ENCODE measurements at regions not wholly inside any gene's neighbourhood (a gene's known extent, or its start where the extent isn't known, plus 50 kb on each side); places are given as distances from the start of the nearest gene placed in this dataset.
A peak's percentile ranks its signal among the peaks of the same experiment; 100 is the strongest.

DNA sequence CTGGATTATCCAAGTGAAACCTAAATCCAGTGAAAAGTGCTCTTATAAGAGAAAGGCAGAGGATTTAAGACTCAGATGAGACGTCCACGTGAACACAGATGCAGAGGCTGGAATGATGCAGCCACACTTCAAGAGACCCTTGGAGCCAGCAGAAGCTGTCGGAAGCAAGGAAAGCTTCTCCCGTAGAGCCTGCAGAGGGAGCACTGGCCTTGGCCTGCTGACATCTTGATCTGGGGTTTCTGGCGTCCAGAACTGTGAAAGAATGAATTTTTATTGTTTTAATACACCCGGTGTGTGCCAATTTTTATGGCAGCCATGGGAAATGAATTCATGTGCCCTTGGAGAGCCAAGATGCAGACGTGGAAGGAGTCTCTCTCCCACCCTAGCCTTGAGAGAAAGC, 407.0 kb upstream of the B3GAT1 start:
- no peak overlapping the region for H3K27ac Mint-ChIP-seq
- H3K9me3 Mint-ChIP-seq = no peaks in the 10 kb centered on the region
- no peaks in the 10 kb centered on the region for H3K36me3 Mint-ChIP-seq (ENCODE audit: insufficient read depth in 2 of 2)
- no peak overlapping the region for H3K4me3 Mint-ChIP-seq
- no peak for ATAC-seq (replicated peaks in 1 of 2)
- H3K27me3 Mint-ChIP-seq (ENCODE audit: low read depth) = peaks cover 31% of the 10 kb centered on the region
- no peaks in the 10 kb centered on the region for H3K4me1 Mint-ChIP-seq (ENCODE audit: low read depth)
- no peak for DNase-seq

DNA sequence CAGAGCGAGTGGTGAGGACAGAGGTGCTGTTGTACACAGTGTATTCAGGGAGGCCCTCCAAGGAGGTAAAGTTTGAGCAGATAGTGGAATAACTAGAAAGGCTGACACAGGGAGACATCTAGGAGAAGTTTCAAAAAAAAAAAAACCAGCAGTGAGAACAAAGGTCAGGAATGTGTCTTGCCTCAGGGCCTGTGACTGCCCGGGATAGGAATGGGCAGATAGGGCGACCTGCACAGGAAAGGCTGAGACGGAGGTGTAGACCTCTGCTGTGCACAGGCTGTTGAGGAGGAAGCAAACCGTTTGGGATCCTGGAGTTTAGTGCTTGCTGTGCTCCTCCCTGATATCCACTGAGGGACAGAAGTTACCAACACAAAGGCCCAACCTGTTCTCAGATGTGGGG, 406.5 kb upstream of the B3GAT1 start:
- Mint-ChIP-seq H3K27me3 (ENCODE audit: low read depth) (peaks cover 31% of the 10 kb centered on the region), H3K4me3 (no peak overlapping the region), H3K27ac (no peak overlapping the region), H3K36me3 (ENCODE audit: insufficient read depth in 2 of 2) (no peaks in the 10 kb centered on the region), H3K4me1 (ENCODE audit: low read depth) (no peaks in the 10 kb centered on the region), H3K9me3 (no peaks in the 10 kb centered on the region)
- ATAC-seq (replicated peaks in 1 of 2) = no peak
- DNase-seq = no peak

DNA sequence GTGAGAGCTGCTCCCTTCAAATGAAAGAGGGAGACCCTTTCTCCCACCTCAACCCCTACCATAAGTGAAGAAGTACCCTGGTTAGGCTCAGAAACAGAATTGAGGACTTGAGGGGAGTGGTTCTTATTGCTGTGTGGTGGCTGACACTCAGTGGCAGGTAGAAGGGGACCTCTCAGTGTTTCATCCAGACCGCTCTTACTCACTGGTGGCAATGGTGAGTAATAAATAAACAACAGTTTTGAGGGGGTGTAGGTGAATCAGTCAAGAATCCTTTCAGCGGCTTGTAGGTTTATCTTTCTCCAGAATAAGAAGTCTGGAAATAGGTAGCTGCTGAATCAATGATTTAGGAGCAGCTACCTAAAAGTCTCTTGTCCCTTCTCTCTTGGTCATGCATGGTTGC, 403.4 kb upstream of the B3GAT1 start:
- H3K9me3 Mint-ChIP-seq = no peaks in the 10 kb centered on the region
- H3K36me3 Mint-ChIP-seq (ENCODE audit: insufficient read depth in 2 of 2) = no peaks in the 10 kb centered on the region
- H3K4me1 Mint-ChIP-seq (ENCODE audit: low read depth) = no peaks in the 10 kb centered on the region
- H3K27me3 Mint-ChIP-seq (ENCODE audit: low read depth) = peaks cover 23% of the 10 kb centered on the region
- H3K27ac Mint-ChIP-seq = no peak overlapping the region
- ATAC-seq (replicated peaks in 1 of 2) (peak in 1 of 2 donors; percentile 62), DNase-seq (no peak)
- H3K4me3 Mint-ChIP-seq = no peak overlapping the region

DNA sequence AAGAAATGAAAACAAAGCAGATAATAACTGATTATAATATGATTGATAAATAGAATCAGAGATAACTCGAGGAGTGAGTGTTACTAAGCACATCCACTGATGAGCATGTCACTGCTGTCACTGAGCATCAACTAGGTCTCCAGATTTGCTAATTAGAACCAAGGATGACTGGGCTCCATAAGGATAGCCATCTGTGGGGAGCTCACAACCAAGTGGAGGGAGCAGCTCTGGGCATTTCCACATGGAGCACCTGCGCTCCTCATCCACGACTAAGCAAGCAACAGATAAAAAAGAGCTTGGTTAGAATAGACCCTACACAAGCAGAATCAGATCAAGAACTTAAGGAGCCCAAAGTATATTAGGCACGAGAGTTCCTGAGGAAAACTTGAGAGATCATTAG, 396.0 kb upstream of the B3GAT1 start:
- Mint-ChIP-seq H3K36me3 (ENCODE audit: insufficient read depth in 2 of 2) (no peaks in the 10 kb centered on the region), H3K4me3 (no peak overlapping the region), H3K4me1 (ENCODE audit: low read depth) (no peaks in the 10 kb centered on the region), H3K27me3 (ENCODE audit: low read depth) (peaks cover 18% of the 10 kb centered on the region), H3K27ac (no peak overlapping the region), H3K9me3 (no peaks in the 10 kb centered on the region)
- no peak for DNase-seq
- no peak for ATAC-seq (replicated peaks in 1 of 2)

DNA sequence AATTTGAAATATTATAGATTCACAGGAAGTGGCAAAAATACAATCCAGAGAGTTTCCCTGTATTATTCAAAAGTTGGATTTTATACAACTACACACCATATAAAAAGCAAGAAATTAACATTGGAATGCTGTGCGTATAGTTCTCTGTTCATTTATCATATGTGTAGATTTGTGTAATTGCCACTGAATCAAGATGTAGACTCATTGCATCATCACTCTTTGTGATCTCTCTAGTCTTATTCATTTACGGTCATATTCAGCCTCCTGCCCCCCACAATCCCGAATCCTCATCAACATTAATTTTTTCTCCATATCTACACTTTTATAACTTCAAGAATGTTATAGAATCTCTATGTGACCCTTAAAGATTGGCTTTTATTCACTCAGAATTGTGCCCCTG, 390.6 kb upstream of the B3GAT1 start:
- DNase-seq = no peak
- Mint-ChIP-seq H3K27me3 (ENCODE audit: low read depth) (peaks cover 51% of the 10 kb centered on the region), H3K4me1 (ENCODE audit: low read depth) (no peaks in the 10 kb centered on the region), H3K27ac (no peak overlapping the region), H3K9me3 (no peaks in the 10 kb centered on the region), H3K4me3 (no peak overlapping the region), H3K36me3 (ENCODE audit: insufficient read depth in 2 of 2) (no peaks in the 10 kb centered on the region)
- no peak for ATAC-seq (replicated peaks in 1 of 2)

DNA sequence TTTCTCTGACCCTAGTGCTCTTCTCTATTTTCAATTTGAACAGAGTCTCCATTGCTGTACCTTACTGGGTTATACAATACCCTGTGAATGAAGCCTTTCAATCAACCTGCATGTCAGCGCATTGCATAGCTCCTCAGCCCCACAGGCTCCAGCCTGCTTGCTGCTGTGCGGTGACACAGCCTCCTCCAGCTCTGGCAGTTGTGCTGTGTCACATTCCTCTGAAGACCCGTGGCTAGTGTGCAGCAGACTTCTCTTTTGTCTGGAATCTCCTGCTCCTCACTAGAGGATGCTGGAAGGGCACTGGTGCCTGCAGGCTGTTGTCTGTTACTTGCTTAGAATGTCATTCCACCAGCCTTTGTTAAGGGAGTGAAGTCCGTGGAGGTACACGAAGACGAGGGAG, 390.1 kb upstream of the B3GAT1 start:
- DNase-seq = no peak
- H3K36me3 Mint-ChIP-seq (ENCODE audit: insufficient read depth in 2 of 2) = no peaks in the 10 kb centered on the region
- no peak overlapping the region for H3K27ac Mint-ChIP-seq
- H3K4me3 Mint-ChIP-seq = no peak overlapping the region
- no peak for ATAC-seq (replicated peaks in 1 of 2)
- no peaks in the 10 kb centered on the region for H3K4me1 Mint-ChIP-seq (ENCODE audit: low read depth)
- H3K27me3 Mint-ChIP-seq (ENCODE audit: low read depth) = peaks cover 46% of the 10 kb centered on the region
- no peaks in the 10 kb centered on the region for H3K9me3 Mint-ChIP-seq

DNA sequence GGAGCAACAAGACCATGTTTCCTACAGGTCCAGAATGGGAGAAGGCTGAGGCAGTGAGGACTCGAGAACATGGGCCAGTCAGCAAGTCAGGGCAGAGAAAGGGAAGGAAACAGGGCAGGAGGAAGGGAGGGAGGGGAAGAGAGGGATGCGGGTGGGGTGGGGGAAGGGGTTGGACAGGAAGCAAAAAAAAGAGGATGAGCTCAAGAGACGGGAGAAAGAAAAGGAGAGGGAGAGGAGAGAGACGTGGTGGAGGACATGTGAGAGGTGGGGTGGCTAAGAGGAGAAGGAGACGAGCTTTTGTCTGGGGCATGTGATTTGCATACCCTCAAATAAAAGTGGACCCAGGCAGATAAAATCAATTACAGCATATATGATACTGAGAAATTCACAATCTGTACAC, 389.5 kb upstream of the B3GAT1 start:
- no peak overlapping the region for H3K27ac Mint-ChIP-seq
- ATAC-seq (replicated peaks in 1 of 2) (no peak), DNase-seq (no peak)
- H3K4me1 Mint-ChIP-seq (ENCODE audit: low read depth) = no peaks in the 10 kb centered on the region
- H3K36me3 Mint-ChIP-seq (ENCODE audit: insufficient read depth in 2 of 2) = no peaks in the 10 kb centered on the region
- no peaks in the 10 kb centered on the region for H3K9me3 Mint-ChIP-seq
- no peak overlapping the region for H3K4me3 Mint-ChIP-seq
- peaks cover 49% of the 10 kb centered on the region for H3K27me3 Mint-ChIP-seq (ENCODE audit: low read depth)

DNA sequence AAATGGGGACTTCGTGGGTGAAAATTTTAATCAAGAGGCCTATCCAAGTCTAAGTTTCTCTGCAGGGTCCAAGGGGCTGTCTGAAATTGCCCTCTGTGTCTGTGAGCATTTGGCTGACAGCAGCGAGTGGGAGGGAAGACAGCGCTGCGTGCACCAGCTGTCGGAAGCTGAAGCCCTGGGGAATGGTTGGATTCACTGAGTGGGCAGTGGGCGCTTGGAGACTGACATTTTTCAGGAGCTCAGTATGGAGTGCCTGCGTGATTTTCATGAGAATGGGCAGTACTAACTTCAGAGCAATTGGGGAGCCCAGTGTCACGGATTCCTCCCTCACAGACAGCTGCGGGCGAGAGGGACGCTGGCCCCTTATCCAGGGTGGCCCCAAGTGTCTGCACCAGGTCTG, 388.8 kb upstream of the B3GAT1 start:
- no peak overlapping the region for H3K27ac Mint-ChIP-seq
- H3K36me3 Mint-ChIP-seq (ENCODE audit: insufficient read depth in 2 of 2) = no peaks in the 10 kb centered on the region

DNA sequence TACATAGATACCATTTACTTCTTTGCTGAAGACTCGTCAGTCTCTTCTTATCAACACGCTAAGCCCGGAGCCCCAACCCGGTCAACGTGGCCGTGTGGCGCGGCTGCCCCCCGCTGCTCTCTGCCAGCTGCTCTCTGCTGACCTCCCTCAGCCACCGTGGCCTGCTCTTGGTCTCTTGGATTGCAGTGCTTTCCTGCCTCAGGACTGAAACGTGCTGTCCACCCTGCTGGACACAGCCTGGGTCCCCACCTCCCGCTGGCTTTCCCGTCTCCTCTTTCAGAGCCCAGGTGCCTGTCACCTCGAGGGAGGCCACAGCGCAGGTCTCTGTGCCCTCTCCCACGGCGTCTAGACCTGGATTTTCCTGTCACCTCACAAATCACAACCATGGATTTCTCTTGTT, 388.1 kb upstream of the B3GAT1 start:
- H3K36me3 Mint-ChIP-seq (ENCODE audit: insufficient read depth in 2 of 2) = no peaks in the 10 kb centered on the region
- ATAC-seq (replicated peaks in 1 of 2) (no peak), DNase-seq (no peak)
- peaks cover 52% of the 10 kb centered on the region for H3K27me3 Mint-ChIP-seq (ENCODE audit: low read depth)
- H3K9me3 Mint-ChIP-seq = no peaks in the 10 kb centered on the region
- H3K27ac Mint-ChIP-seq = no peak overlapping the region
- H3K4me1 Mint-ChIP-seq (ENCODE audit: low read depth) = no peaks in the 10 kb centered on the region
- no peak overlapping the region for H3K4me3 Mint-ChIP-seq

More for the DNA sequence above, 388.8 kb upstream of the B3GAT1 start:
- DNase-seq (no peak), ATAC-seq (replicated peaks in 1 of 2) (no peak)
- peaks cover 52% of the 10 kb centered on the region for H3K27me3 Mint-ChIP-seq (ENCODE audit: low read depth)
- H3K4me1 Mint-ChIP-seq (ENCODE audit: low read depth) = no peaks in the 10 kb centered on the region
- no peaks in the 10 kb centered on the region for H3K9me3 Mint-ChIP-seq
- no peak overlapping the region for H3K4me3 Mint-ChIP-seq

DNA sequence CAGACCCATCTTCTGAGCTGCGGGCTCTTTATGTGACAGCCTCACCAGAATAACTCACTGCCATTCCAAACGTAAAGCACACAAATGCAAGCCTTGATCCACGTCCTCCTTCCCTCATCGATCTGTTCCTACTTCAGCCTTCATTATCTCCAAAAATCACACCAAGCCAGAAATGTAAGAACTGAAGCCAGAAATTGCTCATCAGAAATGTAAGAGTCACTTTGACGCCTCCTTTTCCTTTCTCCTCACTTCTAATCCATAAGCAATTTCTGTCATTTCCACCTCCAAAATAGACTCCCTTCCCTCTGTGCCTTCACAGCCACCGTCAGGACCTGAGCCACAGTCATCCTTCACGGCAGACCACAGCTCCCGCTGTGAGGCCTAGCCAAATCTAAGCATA, 387.3 kb upstream of the B3GAT1 start:
- no peak overlapping the region for H3K27ac Mint-ChIP-seq
- peaks cover 51% of the 10 kb centered on the region for H3K27me3 Mint-ChIP-seq (ENCODE audit: low read depth)
- no peak overlapping the region for H3K4me3 Mint-ChIP-seq
- no peaks in the 10 kb centered on the region for H3K9me3 Mint-ChIP-seq
- ATAC-seq (replicated peaks in 1 of 2) = no peak
- no peaks in the 10 kb centered on the region for H3K36me3 Mint-ChIP-seq (ENCODE audit: insufficient read depth in 2 of 2)
- no peak for DNase-seq
- no peaks in the 10 kb centered on the region for H3K4me1 Mint-ChIP-seq (ENCODE audit: low read depth)

DNA sequence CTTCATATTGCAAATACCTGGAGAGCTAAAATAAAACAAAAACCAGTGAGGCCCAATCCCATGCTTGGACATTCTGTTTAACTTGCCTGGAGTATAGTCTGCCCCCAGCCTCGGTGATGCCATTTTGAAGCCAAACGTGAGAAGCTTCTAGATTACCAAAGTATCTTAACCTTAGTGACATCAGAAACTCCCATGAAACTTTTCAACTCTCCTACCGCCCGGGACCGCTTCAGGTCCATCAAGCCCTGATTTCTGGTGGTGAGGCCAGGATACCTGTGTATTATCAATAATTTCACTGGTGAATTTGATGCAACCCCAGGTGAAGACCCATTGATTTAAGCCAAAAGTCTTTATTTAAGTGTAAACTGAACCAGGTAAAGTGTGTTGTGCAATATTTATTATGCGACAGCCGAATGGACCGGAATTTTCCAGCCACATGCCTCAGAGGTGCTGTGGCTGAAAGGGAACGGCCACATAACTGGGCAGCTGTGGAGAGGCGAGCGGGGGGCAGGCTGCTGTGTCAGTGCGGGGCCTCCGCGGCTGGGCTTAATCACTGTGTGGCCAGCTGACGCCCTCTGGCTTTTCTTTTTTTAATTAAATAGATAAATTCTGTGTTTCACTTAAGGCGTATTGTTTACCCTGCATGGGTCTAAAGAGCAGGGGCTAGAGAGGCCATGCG, 385.5 kb upstream of the B3GAT1 start:
- H3K4me1 Mint-ChIP-seq (ENCODE audit: low read depth) = no peaks in the 10 kb centered on the region
- no peak for ATAC-seq (replicated peaks in 1 of 2)
- H3K4me3 Mint-ChIP-seq = no peak overlapping the region
- DNase-seq = no peak
- H3K27ac Mint-ChIP-seq = no peak overlapping the region
- no peaks in the 10 kb centered on the region for H3K9me3 Mint-ChIP-seq
- H3K27me3 Mint-ChIP-seq (ENCODE audit: low read depth) = peaks cover 44% of the 10 kb centered on the region
- H3K36me3 Mint-ChIP-seq (ENCODE audit: insufficient read depth in 2 of 2) = no peaks in the 10 kb centered on the region

DNA sequence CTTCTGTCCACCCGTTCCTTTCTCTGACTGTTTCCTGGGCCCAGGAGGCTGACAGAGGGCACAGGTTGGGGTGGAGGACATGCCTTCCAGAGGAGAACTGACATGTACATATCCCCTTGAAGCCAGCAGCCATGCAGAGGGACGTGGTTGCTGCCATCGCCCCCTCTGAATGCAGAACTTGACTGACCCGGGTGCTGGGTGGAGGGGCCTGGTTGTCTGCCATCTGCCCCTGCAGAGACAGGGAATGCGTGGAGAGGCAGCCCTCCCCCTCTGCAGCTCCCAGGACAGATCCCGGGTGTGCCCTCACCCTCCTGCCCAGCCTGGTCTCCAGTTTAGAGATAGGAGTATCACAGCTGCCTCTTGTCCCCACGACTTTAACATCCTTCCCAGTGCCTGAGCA, 383.0 kb upstream of the B3GAT1 start:
- ATAC-seq (replicated peaks in 1 of 2) = no peak
- H3K4me3 Mint-ChIP-seq = no peak overlapping the region

DNA sequence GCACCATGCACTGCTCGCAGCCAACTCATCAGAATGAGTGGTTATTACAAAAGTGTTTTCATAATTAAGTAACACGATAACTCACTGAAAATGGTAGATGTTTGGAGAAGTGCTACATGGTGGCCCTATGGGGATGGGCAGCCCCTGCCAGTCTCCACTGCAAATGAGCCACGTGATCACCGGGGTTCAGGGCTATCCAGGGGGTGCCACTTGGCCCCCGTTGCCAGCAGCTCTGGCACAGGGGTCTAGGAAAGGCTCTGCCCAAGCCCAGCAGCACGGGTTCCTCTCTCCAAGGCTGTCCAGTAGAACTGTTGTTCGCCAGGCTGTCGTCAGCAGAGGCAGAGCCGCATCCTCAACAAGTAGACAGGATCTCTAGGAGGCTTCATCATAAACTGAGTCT, 382.1 kb upstream of the B3GAT1 start:
- no peaks in the 10 kb centered on the region for H3K36me3 Mint-ChIP-seq (ENCODE audit: insufficient read depth in 2 of 2)
- no peak overlapping the region for H3K27ac Mint-ChIP-seq
- no peak for ATAC-seq (replicated peaks in 1 of 2)
- DNase-seq = no peak
- no peaks in the 10 kb centered on the region for H3K4me1 Mint-ChIP-seq (ENCODE audit: low read depth)
- H3K4me3 Mint-ChIP-seq = no peak overlapping the region
- no peaks in the 10 kb centered on the region for H3K9me3 Mint-ChIP-seq
- H3K27me3 Mint-ChIP-seq (ENCODE audit: low read depth) = peaks cover 24% of the 10 kb centered on the region

More for the DNA sequence above, 383.0 kb upstream of the B3GAT1 start:
- Mint-ChIP-seq H3K27me3 (ENCODE audit: low read depth) (peaks cover 25% of the 10 kb centered on the region), H3K36me3 (ENCODE audit: insufficient read depth in 2 of 2) (no peaks in the 10 kb centered on the region), H3K4me1 (ENCODE audit: low read depth) (no peaks in the 10 kb centered on the region), H3K9me3 (no peaks in the 10 kb centered on the region), H3K27ac (no peak overlapping the region)
- DNase-seq = no peak

DNA sequence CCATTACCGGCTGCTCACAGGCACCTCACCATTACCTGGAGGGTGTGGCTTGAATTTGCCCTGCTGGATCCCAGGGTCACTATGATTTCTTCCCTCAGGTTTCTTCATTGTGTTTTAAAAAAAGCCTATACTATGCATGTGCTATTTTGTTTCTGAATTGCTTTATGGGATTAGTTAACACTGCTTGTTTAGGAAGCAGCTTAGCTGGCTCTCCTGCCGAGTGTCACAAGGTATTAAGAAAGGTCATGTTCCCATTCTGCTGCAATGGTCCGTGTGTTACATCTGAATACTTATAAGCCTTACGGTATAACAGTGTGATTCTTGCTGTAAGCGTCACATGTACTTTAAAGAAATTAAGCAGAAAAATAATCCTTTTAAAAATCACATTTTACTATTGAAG, 380.6 kb upstream of the B3GAT1 start:
- no peak overlapping the region for H3K4me3 Mint-ChIP-seq
- no peaks in the 10 kb centered on the region for H3K36me3 Mint-ChIP-seq (ENCODE audit: insufficient read depth in 2 of 2)
- H3K27ac Mint-ChIP-seq = no peak overlapping the region
- ATAC-seq (replicated peaks in 1 of 2) (no peak), DNase-seq (no peak)
- no peaks in the 10 kb centered on the region for H3K4me1 Mint-ChIP-seq (ENCODE audit: low read depth)
- H3K9me3 Mint-ChIP-seq = no peaks in the 10 kb centered on the region
- H3K27me3 Mint-ChIP-seq (ENCODE audit: low read depth) = peaks cover 24% of the 10 kb centered on the region

Measured in activated T-cell treated with anti-CD3 and anti-CD28 coated beads, Interleukin-2, amount 50 U/mL, for 72 hours (primary cell).